Endothelial cell (in vitro differentiated cells): ENCODE measurements at regions not wholly inside any gene's neighbourhood (a gene's known extent, or its start where the extent isn't known, plus 50 kb on each side); places are given as distances from the start of the nearest gene placed in this dataset.
"Not testable (repeated sequence)": the region's sequence is repeated elsewhere in the genome, so short reads cannot be mapped to it uniquely, and the experiment has no call there.

ENCODE experiments used
- DNase-seq: peaks from one replicate; pipeline ENCODE4 v3.0.0; 2021; ENCODE audit warnings: low spot score
- H3K27ac Mint-ChIP-seq: one replicate; pipeline ENCODE4 v1.8.0; 2021; ENCODE audit warnings: mixed read lengths, inconsistent platforms; ENCODE audit not compliant: unreplicated experiment
- H3K27me3 Mint-ChIP-seq: one replicate; pipeline ENCODE4 v1.8.0; 2021; ENCODE audit warnings: mild to moderate bottlenecking, moderate library complexity, mixed read lengths, inconsistent platforms; ENCODE audit not compliant: unreplicated experiment
- H3K36me3 Mint-ChIP-seq: one replicate; pipeline ENCODE4 v1.8.0; 2021; ENCODE audit warnings: mild to moderate bottlenecking, low read depth, mixed read lengths, inconsistent platforms; ENCODE audit not compliant: unreplicated experiment
- H3K4me1 Mint-ChIP-seq: one replicate; pipeline ENCODE4 v1.8.0; 2021; ENCODE audit warnings: mild to moderate bottlenecking, mixed read lengths, inconsistent platforms; ENCODE audit not compliant: unreplicated experiment
- H3K4me3 Mint-ChIP-seq: one replicate; pipeline ENCODE4 v1.8.0; 2021; ENCODE audit warnings: mild to moderate bottlenecking, mixed read lengths, inconsistent platforms; ENCODE audit not compliant: unreplicated experiment
- H3K9me3 Mint-ChIP-seq: one replicate; pipeline ENCODE4 v1.8.0; 2021; ENCODE audit warnings: mixed read lengths, inconsistent platforms; ENCODE audit not compliant: unreplicated experiment
- CTCF ChIP-seq: fragments of 200-600 bp; sonication (generic); IDR thresholded peaks from one replicate; pipeline ENCODE4 v1.5.0; 2021; ENCODE audit warnings: antibody characterized with exemption; ENCODE audit not compliant: unreplicated experiment

DNA sequence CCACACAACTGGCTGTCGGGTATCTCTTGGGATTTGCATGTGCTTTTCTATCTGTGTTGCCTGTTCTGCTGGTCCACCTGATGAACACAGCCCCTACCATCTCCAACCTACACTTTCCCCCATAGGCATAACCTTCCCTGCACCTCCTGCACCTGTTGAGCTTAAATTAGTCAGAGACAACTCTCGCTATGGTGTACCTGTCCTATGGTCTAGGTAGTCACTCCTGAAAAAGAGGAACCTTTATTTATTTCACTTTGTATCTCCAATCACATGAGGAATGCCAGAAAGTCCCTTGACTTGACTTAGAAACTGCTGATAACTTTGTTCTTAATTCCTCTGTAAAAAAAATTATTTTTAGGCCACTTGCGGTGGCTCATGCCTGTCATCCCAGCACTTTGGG lies 338.1 kb downstream of the DHRSX start:
- no peak for TF ChIP-seq CTCF
- Mint-ChIP-seq H3K4me1 (no peaks in the 10 kb centered on the region), H3K27ac (no peak overlapping the region), H3K4me3 (peak overlapping the region; percentile 35), H3K9me3 (peaks cover 9% of the 10 kb centered on the region), H3K36me3 (peaks cover 15% of the 10 kb centered on the region), H3K27me3 (peaks cover 3% of the 10 kb centered on the region)
- DNase-seq: no peak

DNA sequence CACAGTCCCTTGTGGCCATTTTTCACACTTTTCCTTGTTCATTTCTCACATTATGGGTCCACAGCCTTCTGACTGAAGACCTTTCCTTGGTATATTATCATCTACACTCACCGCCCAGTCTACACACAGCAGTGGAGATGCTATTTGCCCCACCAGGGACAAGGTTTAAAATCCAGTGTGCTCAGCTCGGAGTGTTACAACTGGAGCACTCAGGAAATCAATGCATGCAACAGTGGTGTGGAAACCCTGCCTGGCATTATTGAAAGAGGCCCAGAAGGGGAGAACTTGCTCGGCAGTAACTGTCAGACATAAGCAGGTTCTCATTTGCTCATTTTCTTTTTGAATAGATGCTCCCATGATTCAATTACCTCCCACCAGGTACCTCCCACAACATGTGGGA lies 340.9 kb downstream of the DHRSX start:
- H3K36me3 Mint-ChIP-seq: peaks cover 25% of the 10 kb centered on the region
- no peak for TF ChIP-seq CTCF
- no peaks in the 10 kb centered on the region for H3K4me1 Mint-ChIP-seq
- H3K27me3 Mint-ChIP-seq: peaks cover 4% of the 10 kb centered on the region
- H3K27ac Mint-ChIP-seq: no peak overlapping the region
- H3K9me3 Mint-ChIP-seq: peaks cover 14% of the 10 kb centered on the region
- DNase-seq: no peak
- H3K4me3 Mint-ChIP-seq: no peak overlapping the region

DNA sequence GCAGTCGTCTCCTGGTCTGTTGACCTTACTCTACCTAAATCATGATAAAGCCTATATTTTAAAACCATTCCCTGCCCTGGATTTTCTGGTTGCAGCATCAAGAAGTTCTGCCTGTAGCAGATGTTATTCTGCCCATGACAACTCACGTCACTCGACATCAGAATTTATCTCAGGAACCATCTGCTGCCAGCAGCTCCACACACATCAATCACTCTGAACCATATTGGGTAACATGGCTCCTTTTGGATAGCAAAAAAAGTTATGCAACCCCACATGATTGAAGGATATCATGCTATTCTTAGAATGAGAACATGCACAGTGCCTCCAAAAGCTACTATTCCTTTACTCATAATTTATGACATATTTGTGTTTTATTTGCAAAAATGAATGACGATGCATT lies 341.4 kb downstream of the DHRSX start:
- peaks cover 14% of the 10 kb centered on the region for H3K9me3 Mint-ChIP-seq
- H3K4me3 Mint-ChIP-seq: no peak overlapping the region

DNA sequence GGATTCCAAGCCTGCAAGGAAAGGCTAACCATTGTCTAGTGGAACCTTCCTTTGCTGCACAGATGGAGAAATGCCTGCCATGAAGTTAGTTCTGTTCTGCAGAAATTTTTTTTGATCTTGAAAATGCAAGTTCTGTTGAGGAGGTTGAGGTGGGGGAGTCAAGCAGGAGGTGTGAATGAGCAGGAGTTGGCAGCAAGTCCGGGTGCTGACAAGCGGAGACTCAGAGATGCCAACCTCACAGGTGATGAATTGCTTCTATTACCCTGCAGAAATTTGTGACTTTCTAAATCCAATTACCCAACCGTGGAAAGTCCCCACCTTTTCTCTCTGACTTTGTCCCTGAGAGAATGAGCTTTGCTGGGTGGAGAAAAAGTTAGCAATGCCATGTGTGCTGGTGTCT lies 350.1 kb downstream of the DHRSX start:
- no peak overlapping the region for H3K4me3 Mint-ChIP-seq
- peaks cover 7% of the 10 kb centered on the region for H3K9me3 Mint-ChIP-seq
- no peak for DNase-seq
- no peak overlapping the region for H3K27ac Mint-ChIP-seq
- H3K27me3 Mint-ChIP-seq: no peaks in the 10 kb centered on the region
- no peak for TF ChIP-seq CTCF
- peaks cover 9% of the 10 kb centered on the region for H3K36me3 Mint-ChIP-seq
- no peaks in the 10 kb centered on the region for H3K4me1 Mint-ChIP-seq

More for the DNA sequence above, 341.4 kb downstream of the DHRSX start:
- no peaks in the 10 kb centered on the region for H3K4me1 Mint-ChIP-seq
- TF ChIP-seq CTCF: no peak
- peaks cover 25% of the 10 kb centered on the region for H3K36me3 Mint-ChIP-seq
- H3K27ac Mint-ChIP-seq: no peak overlapping the region
- DNase-seq: no peak
- peaks cover 4% of the 10 kb centered on the region for H3K27me3 Mint-ChIP-seq

DNA sequence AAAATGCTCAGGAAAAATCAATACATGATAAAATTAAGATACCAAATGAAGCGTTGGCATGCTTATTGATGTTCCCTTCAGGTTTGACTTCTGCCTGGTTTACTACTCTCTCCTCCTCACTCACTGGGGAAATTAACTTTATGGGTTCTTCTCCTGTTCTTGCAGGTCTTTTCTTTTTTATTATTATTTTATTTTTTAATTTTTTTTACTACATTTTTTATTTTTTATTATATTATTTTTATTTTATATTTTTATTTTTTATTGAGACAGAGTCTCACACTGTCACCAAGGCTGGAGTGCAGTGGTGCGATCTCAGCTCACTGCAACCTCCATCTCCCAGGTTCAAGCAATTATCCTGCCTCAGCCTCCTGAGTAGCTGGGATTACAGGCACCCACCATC lies 350.8 kb downstream of the DHRSX start:
- H3K4me3 Mint-ChIP-seq, H3K27ac Mint-ChIP-seq, H3K4me1 Mint-ChIP-seq, H3K36me3 Mint-ChIP-seq, H3K9me3 Mint-ChIP-seq, DNase-seq, H3K27me3 Mint-ChIP-seq: not testable (repeated sequence)

DNA sequence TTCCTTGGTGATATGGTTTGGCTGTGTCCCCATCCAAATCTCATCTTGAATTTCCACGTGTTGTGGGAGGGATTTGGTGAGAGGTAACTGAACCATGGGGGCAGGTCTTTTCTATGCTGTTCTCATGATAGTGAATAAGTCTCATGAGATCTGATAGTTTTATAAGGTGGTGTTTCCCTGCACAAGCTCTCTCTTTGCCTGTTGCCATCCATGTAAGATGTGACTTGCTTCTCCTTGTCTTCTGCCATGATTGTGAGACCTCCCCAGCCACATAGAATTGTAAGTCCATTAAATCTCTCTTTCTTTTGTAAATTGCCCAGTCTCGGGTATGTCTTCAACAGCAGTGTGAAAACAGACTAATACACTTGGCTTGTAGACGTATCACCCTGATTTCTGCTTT lies 351.7 kb downstream of the DHRSX start:
- not testable (repeated sequence) for H3K9me3 Mint-ChIP-seq, H3K27ac Mint-ChIP-seq, H3K36me3 Mint-ChIP-seq, H3K27me3 Mint-ChIP-seq, H3K4me3 Mint-ChIP-seq, H3K4me1 Mint-ChIP-seq, DNase-seq
